ENCODE measurements at regions not wholly inside any gene's neighbourhood (a gene's known extent, or its start where the extent isn't known, plus 50 kb on each side); places are given as distances from the start of the nearest gene placed in this dataset.

DNA sequence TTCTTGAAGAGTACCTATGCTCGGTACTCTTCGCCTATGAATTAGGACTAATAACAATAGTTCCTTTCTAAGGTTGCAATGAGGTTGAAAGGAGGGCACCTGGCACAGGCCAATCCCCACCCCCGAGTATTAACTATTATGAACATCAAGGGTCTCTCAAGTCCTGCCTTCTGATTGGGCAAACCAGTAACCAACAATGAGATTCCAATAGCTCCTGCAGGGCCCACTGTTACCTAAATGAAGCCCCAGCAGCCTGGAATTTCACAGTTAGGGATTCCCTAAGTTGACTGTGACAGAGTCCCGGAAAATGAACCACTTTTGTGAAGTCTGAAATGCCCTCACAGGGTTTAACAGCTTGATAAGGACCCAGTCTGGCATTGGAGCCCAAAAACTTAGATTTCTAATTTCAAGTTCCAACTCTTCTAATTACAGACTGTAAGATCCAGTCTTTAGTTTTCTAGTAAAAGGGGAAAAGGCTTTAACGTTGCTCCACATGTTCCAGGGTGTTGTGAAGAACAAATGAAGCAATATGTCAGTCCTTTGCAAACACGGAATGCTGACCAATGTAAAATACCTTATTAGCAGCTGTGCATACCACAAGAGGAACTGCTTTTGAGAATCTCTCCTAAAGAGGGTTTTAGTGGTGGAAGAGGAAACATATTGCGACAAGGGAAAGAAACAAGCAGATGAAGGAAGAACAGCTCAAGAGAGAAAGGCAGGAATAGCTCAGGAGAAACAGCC, 277.7 kb upstream of the MAP2 start:
- Histone ChIP-seq H3K27me3 (replicated peaks; ENCODE audit: control insufficient read depth, insufficient read depth, low read length) (no peaks in the 10 kb centered on the region), H3K36me3 (ENCODE audit: control insufficient read depth, insufficient read depth, low read length) (no peaks in the 10 kb centered on the region), H3K4me3 (ENCODE audit: low read depth, low read length) (no peak overlapping the region), H3K9me3 (no peaks in the 10 kb centered on the region), H3K4me1 (no peaks in the 10 kb centered on the region)
- peaks cover 6% of the 10 kb centered on the region for H3K27me3 Mint-ChIP-seq (ENCODE audit: insufficient read depth, unreplicated experiment)
- ChIA-PET POLR2A (no interaction called here), CTCF (no interaction called here)
- intact Hi-C loops (cut with micrococcal nuclease; ENCODE audit: unreplicated experiment) = no loop called here
- BruUV-seq (replicated peaks) = no TSS peak
- H3K4me1 Mint-ChIP-seq (ENCODE audit: low read depth, unreplicated experiment) = no peaks in the 10 kb centered on the region
- no peak for DNase-seq
- H3K9me3 Mint-ChIP-seq (ENCODE audit: unreplicated experiment) = no peaks in the 10 kb centered on the region
- TF ChIP-seq, protein P1, sequence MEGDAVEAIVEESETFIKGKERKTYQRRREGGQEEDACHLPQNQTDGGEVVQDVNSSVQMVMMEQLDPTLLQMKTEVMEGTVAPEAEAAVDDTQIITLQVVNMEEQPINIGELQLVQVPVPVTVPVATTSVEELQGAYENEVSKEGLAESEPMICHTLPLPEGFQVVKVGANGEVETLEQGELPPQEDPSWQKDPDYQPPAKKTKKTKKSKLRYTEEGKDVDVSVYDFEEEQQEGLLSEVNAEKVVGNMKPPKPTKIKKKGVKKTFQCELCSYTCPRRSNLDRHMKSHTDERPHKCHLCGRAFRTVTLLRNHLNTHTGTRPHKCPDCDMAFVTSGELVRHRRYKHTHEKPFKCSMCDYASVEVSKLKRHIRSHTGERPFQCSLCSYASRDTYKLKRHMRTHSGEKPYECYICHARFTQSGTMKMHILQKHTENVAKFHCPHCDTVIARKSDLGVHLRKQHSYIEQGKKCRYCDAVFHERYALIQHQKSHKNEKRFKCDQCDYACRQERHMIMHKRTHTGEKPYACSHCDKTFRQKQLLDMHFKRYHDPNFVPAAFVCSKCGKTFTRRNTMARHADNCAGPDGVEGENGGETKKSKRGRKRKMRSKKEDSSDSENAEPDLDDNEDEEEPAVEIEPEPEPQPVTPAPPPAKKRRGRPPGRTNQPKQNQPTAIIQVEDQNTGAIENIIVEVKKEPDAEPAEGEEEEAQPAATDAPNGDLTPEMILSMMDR (IDR thresholded peaks at IDR 0.05; ENCODE audit: insufficient read depth in 1 of 2, low read depth in 1 of 2, low read length in 1 of 2, severe bottlenecking in 1 of 2, unreplicated experiment in 1 of 2) = no peak
- no peak overlapping the region for H3K4me3 Mint-ChIP-seq (ENCODE audit: unreplicated experiment)
- H3K36me3 Mint-ChIP-seq (ENCODE audit: insufficient read depth, unreplicated experiment) = no peaks in the 10 kb centered on the region
- H3K27ac Mint-ChIP-seq (ENCODE audit: unreplicated experiment) = no peak overlapping the region

DNA sequence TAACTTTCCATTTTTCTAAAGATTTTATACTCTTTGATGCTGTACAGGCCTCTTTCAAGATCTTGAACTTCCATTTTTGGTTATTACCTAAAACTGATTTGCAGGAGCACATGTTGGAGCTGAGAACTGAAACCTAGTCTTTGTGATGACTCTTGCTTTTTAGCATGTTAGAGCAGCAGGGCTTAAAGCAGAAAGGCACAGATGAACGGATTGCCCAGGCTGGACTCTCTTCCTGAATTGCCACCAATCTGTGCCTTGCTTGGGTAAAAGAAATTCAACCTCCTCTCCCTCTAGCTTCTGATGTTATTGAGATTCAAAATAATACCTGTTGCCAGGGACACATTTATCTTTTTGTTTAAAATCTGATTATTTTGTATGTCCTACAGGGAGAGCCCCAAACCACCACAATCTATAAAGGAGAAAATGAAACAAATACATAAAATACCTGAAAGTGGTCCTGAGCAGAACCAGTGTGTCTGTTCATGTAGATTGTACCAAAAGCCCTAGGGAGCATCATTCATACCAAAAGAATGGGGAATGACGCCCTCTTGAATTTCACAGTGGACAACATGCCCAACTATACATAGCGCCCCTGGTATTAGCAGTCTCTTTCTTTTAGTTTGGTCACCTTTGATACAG, 277.0 kb upstream of the MAP2 start:
- intact Hi-C loops (cut with micrococcal nuclease; ENCODE audit: unreplicated experiment) = no loop called here

DNA sequence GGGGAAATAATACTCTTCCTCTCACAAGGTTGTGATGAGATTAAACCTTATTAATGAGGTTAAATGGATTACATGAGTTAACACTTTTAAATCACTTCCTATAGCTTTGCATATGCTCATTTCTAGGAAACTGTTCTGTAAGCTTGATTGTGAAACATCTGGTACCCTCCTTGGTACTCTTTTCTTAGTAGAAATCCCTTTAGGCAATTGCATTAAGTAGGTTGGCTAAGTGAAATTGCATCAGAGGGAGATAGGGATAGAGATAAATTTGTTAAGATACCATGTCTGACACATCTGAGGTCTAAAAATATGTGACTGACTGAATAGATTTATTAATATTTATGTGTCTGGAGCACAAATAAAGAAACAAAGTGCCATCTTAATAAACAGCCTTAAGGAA, 275.9 kb upstream of the MAP2 start:
- no peak for DNase-seq
- Mint-ChIP-seq H3K9me3 (ENCODE audit: unreplicated experiment) (no peaks in the 10 kb centered on the region), H3K4me3 (ENCODE audit: unreplicated experiment) (no peak overlapping the region), H3K36me3 (ENCODE audit: insufficient read depth, unreplicated experiment) (no peaks in the 10 kb centered on the region), H3K27me3 (ENCODE audit: insufficient read depth, unreplicated experiment) (peaks cover 4% of the 10 kb centered on the region), H3K4me1 (ENCODE audit: low read depth, unreplicated experiment) (no peaks in the 10 kb centered on the region), H3K27ac (ENCODE audit: unreplicated experiment) (no peak overlapping the region)
- intact Hi-C loops (cut with micrococcal nuclease; ENCODE audit: unreplicated experiment) = no loop called here
- BruUV-seq (replicated peaks) = no TSS peak
- TF ChIP-seq, protein P1 (IDR thresholded peaks at IDR 0.05; ENCODE audit: insufficient read depth in 1 of 2, low read depth in 1 of 2, low read length in 1 of 2, severe bottlenecking in 1 of 2, unreplicated experiment in 1 of 2) = no peak
- H3K27me3 ChIP-seq (replicated peaks; ENCODE audit: control insufficient read depth, insufficient read depth, low read length) = no peaks in the 10 kb centered on the region
- peaks cover 1% of the 10 kb centered on the region; the same call in 1 of the 2 replicates for H3K9me3 ChIP-seq
- H3K36me3 ChIP-seq (ENCODE audit: control insufficient read depth, insufficient read depth, low read length) = no peaks in the 10 kb centered on the region
- no peak overlapping the region for H3K4me3 ChIP-seq (ENCODE audit: low read depth, low read length)
- ChIA-PET CTCF (no interaction called here), POLR2A (no interaction called here)
- no peaks in the 10 kb centered on the region for H3K4me1 ChIP-seq

More for the DNA sequence above, 277.0 kb upstream of the MAP2 start:
- no peak overlapping the region for H3K27ac Mint-ChIP-seq (ENCODE audit: unreplicated experiment)
- no peaks in the 10 kb centered on the region for H3K9me3 Mint-ChIP-seq (ENCODE audit: unreplicated experiment)
- H3K4me3 Mint-ChIP-seq (ENCODE audit: unreplicated experiment) = no peak overlapping the region
- H3K4me1 Mint-ChIP-seq (ENCODE audit: low read depth, unreplicated experiment) = no peaks in the 10 kb centered on the region
- Histone ChIP-seq H3K9me3 (no peaks in the 10 kb centered on the region), H3K4me1 (no peaks in the 10 kb centered on the region), H3K4me3 (ENCODE audit: low read depth, low read length) (no peak overlapping the region), H3K36me3 (ENCODE audit: control insufficient read depth, insufficient read depth, low read length) (no peaks in the 10 kb centered on the region), H3K27me3 (replicated peaks; ENCODE audit: control insufficient read depth, insufficient read depth, low read length) (no peaks in the 10 kb centered on the region)
- DNase-seq = no peak
- POLR2A ChIA-PET = no interaction called here
- no peaks in the 10 kb centered on the region for H3K36me3 Mint-ChIP-seq (ENCODE audit: insufficient read depth, unreplicated experiment)
- BruUV-seq (replicated peaks) = no TSS peak
- CTCF ChIA-PET = no interaction called here
- H3K27me3 Mint-ChIP-seq (ENCODE audit: insufficient read depth, unreplicated experiment) = peaks cover 6% of the 10 kb centered on the region
- TF ChIP-seq, protein P1 (IDR thresholded peaks at IDR 0.05; ENCODE audit: insufficient read depth in 1 of 2, low read depth in 1 of 2, low read length in 1 of 2, severe bottlenecking in 1 of 2, unreplicated experiment in 1 of 2) = no peak
